GM04504 (cell line): ENCODE measurements at regions not wholly inside any gene's neighbourhood (a gene's known extent, or its start where the extent isn't known, plus 50 kb on each side); places are given as distances from the start of the nearest gene placed in this dataset.
"Not testable (repeated sequence)": the region's sequence is repeated elsewhere in the genome, so short reads cannot be mapped to it uniquely, and the experiment has no call there.

Source experiments
- DNase-seq: peaks from one replicate; pipeline ENCODE4 v3.0.0-alpha.2; 2012; ENCODE audit warnings: low read depth

GRCh38 chr11:109046284-109046992, 375.6 kb upstream of the C11orf87 start:
- DNase-seq, result no peak

GRCh38 chr11:109048098-109048497, 373.9 kb upstream of the C11orf87 start:
- DNase-seq, result no peak

GRCh38 chr11:109051200-109051599, 370.8 kb upstream of the C11orf87 start:
- DNase-seq, result no peak

- no peak for DNase-seq
Observed at GRCh38 chr11:109059402-109059801, 362.6 kb upstream of the C11orf87 start.

GRCh38 chr11:109061394-109061793, 360.6 kb upstream of the C11orf87 start:
- DNase-seq, result no peak

- DNase-seq, result no peak
Observed at GRCh38 chr11:109062445-109062844, 359.5 kb upstream of the C11orf87 start.

- DNase-seq, result no peak
Observed at GRCh38 chr11:109062871-109063270, 359.1 kb upstream of the C11orf87 start.

- DNase-seq, result not testable (repeated sequence)
Observed at GRCh38 chr11:109064618-109065311, 357.2 kb upstream of the C11orf87 start.

GRCh38 chr11:109071262-109071661, 350.7 kb upstream of the C11orf87 start:
- DNase-seq, result no peak

- DNase-seq, result peak; percentile 45
Observed at GRCh38 chr11:109071712-109072524, 350.1 kb upstream of the C11orf87 start.

- DNase-seq, result no peak
Observed at GRCh38 chr11:109073032-109073822, 348.8 kb upstream of the C11orf87 start.

GRCh38 chr11:109075976-109076375, 346.0 kb upstream of the C11orf87 start:
- no peak for DNase-seq

GRCh38 chr11:109076870-109077269, 345.1 kb upstream of the C11orf87 start:
- DNase-seq, result no peak

GRCh38 chr11:109077291-109077920, 344.6 kb upstream of the C11orf87 start:
- no peak for DNase-seq

- peak; percentile 69 for DNase-seq
Observed at GRCh38 chr11:109085708-109086373, 336.1 kb upstream of the C11orf87 start.

GRCh38 chr11:109086931-109087330, 335.1 kb upstream of the C11orf87 start:
- no peak for DNase-seq

GRCh38 chr11:109088086-109088485, 333.9 kb upstream of the C11orf87 start:
- DNase-seq, result no peak

GRCh38 chr11:109089144-109089543, 332.8 kb upstream of the C11orf87 start:
- DNase-seq, result no peak

- no peak for DNase-seq
Observed at GRCh38 chr11:109093354-109093753, 328.6 kb upstream of the C11orf87 start.

GRCh38 chr11:109096266-109096665, 325.7 kb upstream of the C11orf87 start:
- no peak for DNase-seq
